Ascending aorta (tissue), 2 donors: ENCODE measurements at regions not wholly inside any gene's neighbourhood (a gene's known extent, or its start where the extent isn't known, plus 50 kb on each side); places are given as distances from the start of the nearest gene placed in this dataset.

Source experiments
- DNase-seq, 2 donors: peaks; one replicate each; pipeline ENCODE4 v3.0.0-alpha.2; 2019; ENCODE audit warnings: low spot score in 2 of 2
- H3K27ac ChIP-seq, 2 donors: fragments of 200-600 bp; sonication (generic); one replicate each; pipeline ENCODE4 v1.5.1; 2016 to 2017; ENCODE audit warnings: mild to moderate bottlenecking in 1 of 2
- H3K27me3 ChIP-seq: fragments of 200-600 bp; sonication (generic); one replicate; pipeline ENCODE4 v1.5.1; 2017
- H3K36me3 ChIP-seq, 2 donors: fragments of 200-600 bp; sonication (generic); one replicate each; pipeline ENCODE4 v1.5.1; 2016
- H3K4me1 ChIP-seq, 2 donors: fragments of 200-600 bp; sonication (generic); one replicate each; pipeline ENCODE4 v1.5.1; 2016 to 2017; ENCODE audit warnings: mild to moderate bottlenecking in 1 of 2
- H3K4me3 ChIP-seq, 2 donors: fragments of 200-600 bp; sonication (generic); one replicate each; pipeline ENCODE4 v1.5.1; 2016 to 2017; ENCODE audit warnings: mild to moderate bottlenecking in 1 of 2
- H3K9me3 ChIP-seq, 2 donors: fragments of 200-600 bp; sonication (generic); one replicate each; pipeline ENCODE4 v1.5.1; 2016
- intact Hi-C: fragments of 100-400 bp; cut with DNase I; formaldehyde crosslinking; loops from one replicate; pipeline ENCODE4 v1.15.1; 2023
- TF ChIP-seq, protein P1 (sequence below), 3 experiments: fragments of 200-600 bp in 2 of 3; fragments of 450-650 bp in 1 of 3; sonication (generic) in 2 of 3; IDR thresholded peaks; one replicate each; pipeline ENCODE4 v1.5.1; 2016 to 2019; ENCODE audit warnings: antibody characterized with exemption in 3 of 3, mild to moderate bottlenecking in 1 of 3, moderate library complexity in 1 of 3

DNA sequence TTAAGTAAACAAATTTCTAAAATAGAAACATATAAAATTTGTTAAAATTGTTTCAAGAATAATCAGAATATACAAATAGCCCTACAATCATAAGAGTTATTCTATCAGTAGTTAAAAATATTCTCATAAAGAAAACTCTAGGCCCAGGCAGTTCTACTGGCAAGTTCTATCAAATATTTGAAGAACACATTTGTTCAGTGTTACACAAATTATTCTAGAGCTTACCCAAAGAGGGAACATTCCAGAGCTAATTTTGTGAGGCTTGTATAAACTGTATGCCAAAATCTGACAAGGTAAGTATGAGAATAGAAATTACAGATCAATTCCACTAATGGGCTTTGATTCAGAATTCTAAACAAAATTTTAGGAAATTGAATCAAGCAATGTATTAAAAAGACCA, 166.8 kb upstream of the FOXN2 start:
- Histone ChIP-seq H3K27me3 (no peaks in the 10 kb centered on the region), H3K36me3 (no peaks in the 10 kb centered on the region), H3K4me1 (peaks cover 0 to 7% of the 10 kb centered on the region in 2 donors), H3K27ac (no peak overlapping the region), H3K9me3 (no peaks in the 10 kb centered on the region), H3K4me3 (no peak overlapping the region)
- TF ChIP-seq, protein P1, sequence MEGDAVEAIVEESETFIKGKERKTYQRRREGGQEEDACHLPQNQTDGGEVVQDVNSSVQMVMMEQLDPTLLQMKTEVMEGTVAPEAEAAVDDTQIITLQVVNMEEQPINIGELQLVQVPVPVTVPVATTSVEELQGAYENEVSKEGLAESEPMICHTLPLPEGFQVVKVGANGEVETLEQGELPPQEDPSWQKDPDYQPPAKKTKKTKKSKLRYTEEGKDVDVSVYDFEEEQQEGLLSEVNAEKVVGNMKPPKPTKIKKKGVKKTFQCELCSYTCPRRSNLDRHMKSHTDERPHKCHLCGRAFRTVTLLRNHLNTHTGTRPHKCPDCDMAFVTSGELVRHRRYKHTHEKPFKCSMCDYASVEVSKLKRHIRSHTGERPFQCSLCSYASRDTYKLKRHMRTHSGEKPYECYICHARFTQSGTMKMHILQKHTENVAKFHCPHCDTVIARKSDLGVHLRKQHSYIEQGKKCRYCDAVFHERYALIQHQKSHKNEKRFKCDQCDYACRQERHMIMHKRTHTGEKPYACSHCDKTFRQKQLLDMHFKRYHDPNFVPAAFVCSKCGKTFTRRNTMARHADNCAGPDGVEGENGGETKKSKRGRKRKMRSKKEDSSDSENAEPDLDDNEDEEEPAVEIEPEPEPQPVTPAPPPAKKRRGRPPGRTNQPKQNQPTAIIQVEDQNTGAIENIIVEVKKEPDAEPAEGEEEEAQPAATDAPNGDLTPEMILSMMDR (IDR thresholded peaks at IDR 0.05): no peak
- DNase-seq: no peak
- intact Hi-C loops: no loop called here

DNA sequence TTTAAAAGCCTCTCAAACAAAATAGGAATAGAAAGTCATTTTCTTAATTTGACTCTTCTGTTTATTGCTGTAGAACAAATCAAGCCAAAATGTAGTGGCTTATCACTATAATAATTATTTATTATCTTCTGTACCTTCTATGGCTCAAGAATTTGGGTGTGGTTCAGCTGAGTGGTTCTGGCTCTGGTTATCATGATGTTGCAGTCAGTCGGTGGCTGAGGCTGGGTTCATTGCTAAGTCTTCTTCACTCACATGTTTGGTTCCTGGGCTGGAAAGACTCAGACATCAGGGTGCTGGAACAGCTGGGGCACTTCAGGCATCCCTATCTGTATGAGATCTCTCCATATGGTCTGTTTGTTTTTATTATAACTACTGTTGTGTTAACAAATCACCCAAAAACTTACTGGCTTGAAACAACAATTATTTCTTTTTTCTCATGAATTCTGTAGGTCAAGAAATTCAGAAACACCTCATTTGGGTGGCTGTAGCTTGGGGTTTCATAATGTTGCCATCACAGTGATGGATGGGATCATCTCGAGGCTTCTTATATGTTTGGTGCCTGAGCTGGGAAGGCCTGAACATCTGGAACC, 165.5 kb upstream of the FOXN2 start:
- H3K4me3 ChIP-seq: no peak overlapping the region
- H3K4me1 ChIP-seq: peaks cover 0 to 7% of the 10 kb centered on the region in 2 donors
- no peaks in the 10 kb centered on the region for H3K36me3 ChIP-seq
- intact Hi-C loops: no loop called here
- no peaks in the 10 kb centered on the region for H3K27me3 ChIP-seq
- no peaks in the 10 kb centered on the region for H3K9me3 ChIP-seq
- TF ChIP-seq, protein P1 (IDR thresholded peaks at IDR 0.05): no peak
- H3K27ac ChIP-seq: no peak overlapping the region
- DNase-seq: no peak

DNA sequence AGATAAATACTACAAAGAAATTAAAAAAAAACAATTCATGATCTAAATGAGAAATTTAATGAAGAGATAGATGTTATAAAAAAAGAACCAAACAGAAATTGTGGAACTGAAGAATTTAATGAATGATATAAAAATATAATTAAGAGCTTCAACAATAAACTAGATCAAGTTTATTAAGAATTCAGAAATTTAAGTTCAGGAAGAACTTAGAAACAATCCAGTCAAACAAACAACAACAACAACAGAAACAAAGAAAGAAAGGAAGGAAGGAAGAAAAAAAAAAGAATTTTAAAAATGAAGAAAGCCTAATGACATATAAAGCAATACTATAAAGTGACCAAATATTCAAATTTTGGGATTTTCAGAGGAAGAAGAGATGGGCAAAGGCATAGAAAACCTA, 157.3 kb upstream of the FOXN2 start:
- Histone ChIP-seq H3K9me3 (peaks cover 0 to 14% of the 10 kb centered on the region in 2 donors), H3K4me1 (no peaks in the 10 kb centered on the region), H3K27me3 (no peaks in the 10 kb centered on the region), H3K27ac (no peak overlapping the region), H3K4me3 (no peak overlapping the region), H3K36me3 (no peaks in the 10 kb centered on the region)
- DNase-seq: no peak
- TF ChIP-seq, protein P1 (IDR thresholded peaks at IDR 0.05): no peak
- intact Hi-C loops: no loop called here

DNA sequence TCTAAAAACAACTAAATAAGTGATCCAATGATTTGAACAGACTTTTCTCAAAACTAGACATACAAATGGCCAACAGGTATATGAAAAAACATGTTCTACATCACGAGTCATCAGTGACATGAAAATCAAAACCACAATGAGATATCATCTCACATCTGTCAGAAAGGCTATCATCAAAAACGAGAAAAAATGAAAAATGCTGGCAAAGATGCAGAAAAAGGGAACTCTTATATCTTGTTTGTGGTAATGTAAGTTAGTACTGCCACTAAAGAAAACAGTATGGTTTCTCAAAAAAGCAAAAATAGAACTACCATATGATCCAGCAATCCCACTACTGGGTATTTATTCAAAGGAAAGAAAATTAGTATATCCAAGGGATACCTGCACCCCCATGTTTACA, 152.9 kb upstream of the FOXN2 start:
- peaks cover 0 to 14% of the 10 kb centered on the region in 2 donors for H3K9me3 ChIP-seq
- H3K36me3 ChIP-seq: no peaks in the 10 kb centered on the region
- no peaks in the 10 kb centered on the region for H3K27me3 ChIP-seq
- no peak overlapping the region for H3K4me3 ChIP-seq
- DNase-seq: no peak
- intact Hi-C loops: no loop called here
- H3K4me1 ChIP-seq: no peaks in the 10 kb centered on the region
- H3K27ac ChIP-seq: no peak overlapping the region
- TF ChIP-seq, protein P1 (IDR thresholded peaks at IDR 0.05): no peak

DNA sequence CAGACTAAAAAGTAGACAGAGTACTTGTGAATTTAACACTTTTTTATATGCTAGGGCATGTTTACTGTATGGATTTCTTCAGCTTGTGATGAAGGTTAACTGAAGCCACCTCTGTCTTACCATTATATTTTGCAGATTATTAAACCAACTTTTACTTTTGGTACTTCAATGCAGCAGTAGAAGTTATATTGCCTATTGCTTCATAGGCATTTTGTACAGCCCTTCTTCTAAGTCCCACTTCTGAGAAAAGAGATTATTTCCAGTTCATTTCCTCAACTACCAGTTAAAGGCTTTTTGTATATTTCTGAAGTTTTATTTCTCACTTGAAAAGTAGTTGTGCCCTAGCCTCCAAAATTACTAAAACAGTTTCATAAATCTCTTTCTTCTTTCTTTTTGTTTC, 151.7 kb upstream of the FOXN2 start:
- intact Hi-C loops: no loop called here
- no peak for DNase-seq
- no peaks in the 10 kb centered on the region for H3K4me1 ChIP-seq
- H3K4me3 ChIP-seq: no peak overlapping the region
- peaks cover 0 to 4% of the 10 kb centered on the region in 2 donors for H3K9me3 ChIP-seq
- H3K36me3 ChIP-seq: no peaks in the 10 kb centered on the region
- no peak overlapping the region for H3K27ac ChIP-seq
- TF ChIP-seq, protein P1 (IDR thresholded peaks at IDR 0.05): no peak
- H3K27me3 ChIP-seq: no peaks in the 10 kb centered on the region
